ENCODE measurements at regions not wholly inside any gene's neighbourhood (a gene's known extent, or its start where the extent isn't known, plus 50 kb on each side); places are given as distances from the start of the nearest gene placed in this dataset.

- Histone ChIP-seq H3K9me3 (no peaks in the 10 kb centered on the region), H3K4me1 (no peaks in the 10 kb centered on the region), H3K4me3 (no peak overlapping the region), H3K27ac (no peak overlapping the region), H3K27me3 (peaks cover 13% of the 10 kb centered on the region), H3K36me3 (no peaks in the 10 kb centered on the region)
- 76 to 89% methylated on average over 5 of the region's 8 CpGs for WGBS, 2 donors (ENCODE audit: low coverage in 1 of 2)
- TF ChIP-seq POLR2AphosphoS5 (IDR thresholded peaks at IDR 0.05), result no peak
- TF ChIP-seq CTCF (IDR thresholded peaks at IDR 0.05), result no peak
- no peak for TF ChIP-seq POLR2A (IDR thresholded peaks at IDR 0.05)
- no peak for TF ChIP-seq EP300 (IDR thresholded peaks at IDR 0.05)
- no peak for ATAC-seq
Measured at GRCh38 chr1:37347104-37347649, 127.2 kb upstream of the ZC3H12A start.

- no peaks in the 10 kb centered on the region for H3K4me1 ChIP-seq
- no peaks in the 10 kb centered on the region for H3K36me3 ChIP-seq
- WGBS, 2 donors (ENCODE audit: low coverage in 1 of 2), result 55 to 89% methylated on average over 3 to 6 of the region's 6 CpGs
- H3K27me3 ChIP-seq, result peaks cover 47% of the 10 kb centered on the region
- no peak overlapping the region for H3K4me3 ChIP-seq
- no peak for TF ChIP-seq EP300 (IDR thresholded peaks at IDR 0.05)
- no peak for TF ChIP-seq POLR2AphosphoS5 (IDR thresholded peaks at IDR 0.05)
- TF ChIP-seq CTCF (IDR thresholded peaks at IDR 0.05), result no peak
- no peak for TF ChIP-seq POLR2A (IDR thresholded peaks at IDR 0.05)
- no peaks in the 10 kb centered on the region for H3K9me3 ChIP-seq
- H3K27ac ChIP-seq, result no peak overlapping the region
- no peak for ATAC-seq
Measured at GRCh38 chr1:37353871-37354270, 120.5 kb upstream of the ZC3H12A start.

- no peak for ATAC-seq
- Histone ChIP-seq H3K27me3 (peaks cover 58% of the 10 kb centered on the region), H3K4me3 (no peak overlapping the region), H3K4me1 (no peaks in the 10 kb centered on the region), H3K9me3 (no peaks in the 10 kb centered on the region), H3K36me3 (no peaks in the 10 kb centered on the region), H3K27ac (no peak overlapping the region)
- WGBS, 2 donors (ENCODE audit: low coverage in 1 of 2), result 53 to 56% methylated on average over 3 to 7 of the region's 7 CpGs
- TF ChIP-seq POLR2A (IDR thresholded peaks at IDR 0.05), result no peak
- TF ChIP-seq EP300 (IDR thresholded peaks at IDR 0.05), result no peak
- TF ChIP-seq POLR2AphosphoS5 (IDR thresholded peaks at IDR 0.05), result no peak
Measured at GRCh38 chr1:37354876-37355650, 119.3 kb upstream of the ZC3H12A start.

DNA sequence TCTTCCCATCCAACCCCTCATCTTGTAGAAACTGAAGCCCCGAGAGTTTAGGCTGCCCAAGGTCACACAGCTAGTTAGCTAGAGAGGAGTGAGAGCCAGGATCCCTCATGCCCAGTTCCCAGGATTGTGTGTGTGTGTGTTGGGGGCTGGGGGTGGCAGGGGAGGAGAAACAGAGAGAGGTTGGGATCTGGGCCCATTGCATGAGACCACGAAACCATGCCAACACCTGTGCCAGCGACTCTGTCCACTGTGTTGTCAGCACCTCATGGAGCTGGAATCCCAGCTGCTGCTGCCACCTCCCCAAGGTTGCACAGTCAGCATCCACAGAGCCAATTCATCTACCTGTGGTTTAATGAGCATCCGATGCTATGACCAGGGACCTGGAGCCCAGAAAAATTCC, 115.4 kb upstream of the ZC3H12A start:
- Histone ChIP-seq H3K9me3 (no peaks in the 10 kb centered on the region), H3K27me3 (peaks cover 82% of the 10 kb centered on the region), H3K36me3 (no peaks in the 10 kb centered on the region), H3K4me3 (no peak overlapping the region), H3K4me1 (no peaks in the 10 kb centered on the region), H3K27ac (no peak overlapping the region)
- ATAC-seq, result no peak
- 83% methylated on average over 2 of the region's 4 CpGs; no CpG with 5 or more reads in 1 of the 2 donors for WGBS, 2 donors (ENCODE audit: low coverage in 1 of 2)
- TF ChIP-seq POLR2AphosphoS5 (IDR thresholded peaks at IDR 0.05), result no peak
- TF ChIP-seq POLR2A (IDR thresholded peaks at IDR 0.05), result no peak
- TF ChIP-seq CTCF (IDR thresholded peaks at IDR 0.05), result no peak

DNA sequence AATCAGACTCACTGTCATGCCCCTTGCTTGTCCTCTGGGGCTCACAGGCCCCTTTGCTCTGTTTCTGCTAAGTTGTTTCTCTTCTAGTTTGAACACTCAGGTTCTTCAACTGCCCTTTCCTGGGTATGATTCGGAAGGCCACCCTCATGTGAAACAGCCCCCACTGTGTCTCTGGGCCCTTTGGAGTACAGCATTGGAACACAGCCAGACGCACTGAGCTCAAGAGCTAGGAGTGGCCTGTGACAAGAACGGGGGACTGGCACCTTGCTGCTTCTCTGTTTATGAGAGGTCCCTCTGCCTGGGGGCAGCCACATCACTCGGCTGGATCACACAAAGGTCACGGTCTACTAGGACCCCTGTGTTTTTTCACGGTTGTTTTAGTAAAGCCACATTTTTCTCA, 114.4 kb upstream of the ZC3H12A start:
- TF ChIP-seq EP300 (IDR thresholded peaks at IDR 0.05) (no peak), POLR2A (IDR thresholded peaks at IDR 0.05) (no peak)
- Histone ChIP-seq H3K27ac (no peak overlapping the region), H3K4me1 (no peaks in the 10 kb centered on the region), H3K36me3 (no peaks in the 10 kb centered on the region), H3K4me3 (no peak overlapping the region), H3K9me3 (no peaks in the 10 kb centered on the region), H3K27me3 (peaks cover 90% of the 10 kb centered on the region)
- no peak for ATAC-seq
- WGBS, 2 donors (ENCODE audit: low coverage in 1 of 2), result 26 to 40% methylated on average over 3 to 4 of the region's 6 CpGs
